Gastroesophageal sphincter (tissue), 3 donors: ENCODE measurements at regions not wholly inside any gene's neighbourhood (a gene's known extent, or its start where the extent isn't known, plus 50 kb on each side); places are given as distances from the start of the nearest gene placed in this dataset.

Experiments
- CTCF ChIP-seq, 4 experiments: fragments of 200-600 bp in 2 of 4; fragments of 450-650 bp in 2 of 4; sonication (generic) in 1 of 4; IDR thresholded peaks; one replicate each; pipeline ENCODE4 v1.5.1; 2017 to 2019; ENCODE audit warnings: antibody characterized with exemption in 4 of 4, mild to moderate bottlenecking in 2 of 4, moderate library complexity in 2 of 4
- EP300 ChIP-seq: sonication (generic); formaldehyde crosslinking; IDR thresholded peaks from one replicate; pipeline ENCODE4 v1.6.1; 2017; ENCODE audit warnings: antibody characterized with exemption, mild to moderate bottlenecking
- POLR2A ChIP-seq, 2 donors: fragments of 450-650 bp; IDR thresholded peaks; one replicate each; pipeline ENCODE4 v1.6.1; 2017; ENCODE audit warnings: antibody characterized with exemption in 2 of 2, mild to moderate bottlenecking in 2 of 2, moderate library complexity in 1 of 2
- POLR2AphosphoS5 ChIP-seq: sonication (generic); formaldehyde crosslinking; IDR thresholded peaks from one replicate; pipeline ENCODE4 v1.6.1; 2017; ENCODE audit warnings: antibody characterized with exemption

- TF ChIP-seq EP300, result no peak
- no peak for TF ChIP-seq POLR2AphosphoS5
- no peak for TF ChIP-seq CTCF (IDR thresholded peaks at IDR 0.05)
- TF ChIP-seq POLR2A (IDR thresholded peaks at IDR 0.05), result no peak
Observed at GRCh38 chr12:93101367-93101766, 172.3 kb upstream of the EEA1 start.
